Muscle of back (tissue), 3 donors: ENCODE measurements at regions not wholly inside any gene's neighbourhood (a gene's known extent, or its start where the extent isn't known, plus 50 kb on each side); places are given as distances from the start of the nearest gene placed in this dataset.
"Not testable (repeated sequence)": the region's sequence is repeated elsewhere in the genome, so short reads cannot be mapped to it uniquely, and the experiment has no call there.

Experiments
- DNase-seq, 3 donors: peaks; one replicate each; pipeline versions ENCODE4 v3.0.0 to v3.0.0-alpha.2; 2013

DNA sequence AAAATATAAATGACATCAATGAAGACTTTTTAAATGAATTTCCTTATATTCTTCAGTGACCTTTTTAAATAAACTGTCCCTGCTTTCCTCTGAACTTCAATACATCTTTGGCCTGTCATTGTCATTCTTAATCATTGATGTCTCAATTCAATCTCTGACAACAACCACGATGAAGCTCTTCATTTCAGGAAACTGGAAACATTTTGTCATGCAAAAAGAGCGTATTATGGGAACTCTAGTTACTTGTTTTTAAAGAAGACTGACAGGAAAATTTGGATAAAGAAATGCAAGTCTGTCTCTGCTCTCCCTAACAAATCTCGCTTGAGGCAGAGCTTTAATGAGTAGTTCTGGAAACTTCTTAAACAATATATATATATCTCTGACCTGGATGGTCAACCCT, 535.8 kb upstream of the ADGRL2 start:
- DNase-seq, result no peak

GRCh38 chr1:81259625-81260411, 540.9 kb upstream of the ADGRL2 start:
- DNase-seq, result no peak

- no peak for DNase-seq
These were observed 546.2 kb upstream of the ADGRL2 start for GRCh38 chr1:81254560-81254959.

DNA sequence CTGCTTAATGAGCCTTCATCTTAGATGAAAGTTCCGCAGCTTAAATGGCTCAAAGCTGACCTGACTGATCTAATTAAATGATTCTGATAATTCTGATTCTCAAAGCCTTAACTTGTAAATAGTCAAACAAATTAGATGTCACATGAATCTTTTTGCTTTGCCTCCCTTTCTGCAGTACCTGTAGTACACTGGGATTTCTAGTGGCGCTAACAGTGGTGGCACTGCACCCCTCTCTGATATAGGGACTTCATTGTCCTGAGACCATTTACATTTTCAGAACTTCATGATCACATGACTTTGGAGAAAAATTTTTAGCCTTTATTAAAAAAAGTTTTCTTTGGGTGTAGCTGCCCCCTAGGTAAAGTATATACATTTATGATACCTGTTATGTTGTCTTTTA, 546.7 kb upstream of the ADGRL2 start:
- DNase-seq, result no peak

DNA sequence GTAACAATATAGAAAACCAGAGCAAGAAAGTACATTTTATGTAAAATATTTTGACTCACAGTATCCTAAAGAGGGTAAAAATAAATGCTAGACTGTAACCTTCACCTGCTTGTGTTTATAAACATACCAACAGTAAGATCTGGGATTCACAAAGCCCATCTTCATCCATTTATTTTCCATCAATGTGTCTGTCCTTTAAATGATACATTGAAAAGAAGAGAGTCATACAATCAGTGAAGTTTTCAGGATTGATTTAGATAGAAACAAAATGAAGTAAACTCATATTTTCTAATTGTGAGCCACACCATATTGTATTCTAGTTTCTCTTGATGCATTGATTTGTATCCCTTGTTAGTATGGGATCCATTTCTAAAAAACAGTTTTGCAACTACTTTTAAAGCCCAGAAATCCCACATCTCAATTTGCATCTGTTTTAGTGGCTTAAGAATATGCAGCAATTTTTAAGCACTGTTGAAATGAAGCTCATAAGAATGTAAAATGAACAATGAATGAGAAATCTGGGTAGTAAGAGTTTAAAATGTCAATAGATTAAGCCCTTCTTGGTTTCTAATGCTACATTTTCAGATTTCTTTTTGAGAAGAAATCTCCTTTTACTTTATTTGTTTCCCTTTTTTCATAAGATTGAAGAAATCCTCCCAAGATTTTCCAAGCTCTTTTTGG, 548.1 kb upstream of the ADGRL2 start:
- no peak for DNase-seq

DNA sequence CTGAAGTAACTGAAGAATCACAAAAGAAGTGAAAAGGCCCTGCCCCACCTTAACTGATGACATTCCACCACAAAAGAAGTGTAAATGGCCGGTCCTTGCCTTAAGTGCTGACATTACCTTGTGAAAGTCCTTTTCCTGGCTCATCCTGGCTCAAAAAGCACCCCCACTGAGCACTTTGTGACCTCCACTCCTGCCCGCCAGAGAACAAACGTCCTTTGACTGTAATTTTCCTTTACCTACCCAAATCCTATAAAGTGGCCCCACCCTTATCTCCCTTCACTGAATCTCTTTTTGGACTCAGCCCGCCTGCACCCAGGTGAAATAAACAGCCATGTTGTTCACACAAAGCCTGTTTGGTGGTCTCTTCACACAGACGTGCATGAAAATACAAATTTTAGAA, 549.9 kb upstream of the ADGRL2 start:
- not testable (repeated sequence) for DNase-seq

- not testable (repeated sequence) for DNase-seq
These were observed 555.5 kb upstream of the ADGRL2 start for GRCh38 chr1:81245084-81245715.

DNA sequence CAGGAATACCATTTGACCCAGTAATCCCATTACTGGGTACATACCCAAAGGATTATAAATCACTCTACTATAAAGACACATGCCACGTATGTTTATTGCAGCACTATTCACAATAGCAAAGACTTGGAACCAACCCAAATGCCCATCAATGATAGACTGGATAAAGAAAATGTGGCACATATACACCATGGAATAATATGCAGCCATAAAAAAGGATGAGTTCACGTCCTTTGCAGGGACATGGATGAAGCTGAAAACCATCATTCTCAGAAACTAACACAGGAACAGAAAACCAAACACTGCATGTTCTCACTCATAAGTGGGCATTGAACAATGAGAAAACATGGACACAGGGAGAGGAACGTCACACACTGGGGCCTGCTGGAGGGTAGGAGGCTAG, 556.1 kb upstream of the ADGRL2 start:
- not testable (repeated sequence) for DNase-seq

- DNase-seq, result no peak
These were observed 558.6 kb upstream of the ADGRL2 start for GRCh38 chr1:81242103-81242502.

- DNase-seq, result no peak
These were observed 562.6 kb upstream of the ADGRL2 start for GRCh38 chr1:81238129-81238528.

DNA sequence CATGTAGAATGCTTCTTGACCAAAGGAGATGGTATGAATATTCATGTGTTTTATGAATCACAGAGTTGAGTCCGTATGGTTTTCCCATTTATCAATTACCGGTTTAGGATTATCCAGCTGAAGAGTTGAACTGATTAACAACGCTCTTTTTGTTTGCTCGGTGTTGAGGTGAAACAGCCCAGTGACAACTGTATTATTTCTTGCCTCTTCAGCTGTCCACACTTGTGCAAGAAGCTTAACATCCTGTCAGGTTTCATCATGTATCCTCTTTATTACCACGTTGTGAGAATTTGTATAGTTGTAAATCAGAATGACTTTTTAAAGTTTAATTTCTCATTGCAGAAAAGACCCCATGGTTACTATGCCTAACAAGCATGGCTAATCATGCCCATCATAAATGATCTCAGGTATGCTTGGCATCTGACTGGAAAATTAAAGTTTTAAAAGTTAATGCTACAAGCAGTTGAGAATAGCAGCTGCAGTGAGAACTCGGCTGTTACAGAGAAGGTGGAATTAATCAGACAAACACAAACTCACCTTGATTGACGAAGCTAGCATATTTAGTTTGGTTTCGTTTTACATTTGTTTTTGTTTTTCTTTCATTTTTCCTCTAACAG, 563.2 kb upstream of the ADGRL2 start:
- DNase-seq, result peak in 1 of 3 donors; percentile 50

DNA sequence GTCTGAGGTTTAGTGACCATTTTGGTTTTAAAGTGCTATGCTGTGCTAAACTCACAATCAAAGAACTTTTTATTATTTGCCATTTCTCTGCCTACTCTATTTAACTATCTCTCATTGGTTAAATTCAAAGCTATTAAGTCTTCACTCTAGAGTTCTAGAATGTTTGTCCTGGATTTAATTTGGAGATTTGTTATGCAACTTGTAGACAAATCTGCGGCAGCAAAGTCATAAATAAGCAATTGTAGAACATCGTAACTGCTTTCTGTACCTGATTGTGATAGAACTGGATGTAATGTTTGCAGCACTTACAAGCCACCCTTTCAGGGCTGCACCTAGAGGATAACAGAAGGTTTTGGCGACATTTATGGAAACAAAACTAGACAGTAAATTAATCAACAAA, 566.5 kb upstream of the ADGRL2 start:
- DNase-seq, result no peak

- DNase-seq, result no peak
These were observed 567.1 kb upstream of the ADGRL2 start for GRCh38 chr1:81233591-81233990.

- DNase-seq, result peak; percentile 41 to 76 (median 55)
These were observed 568.3 kb upstream of the ADGRL2 start for GRCh38 chr1:81232420-81232819.

DNA sequence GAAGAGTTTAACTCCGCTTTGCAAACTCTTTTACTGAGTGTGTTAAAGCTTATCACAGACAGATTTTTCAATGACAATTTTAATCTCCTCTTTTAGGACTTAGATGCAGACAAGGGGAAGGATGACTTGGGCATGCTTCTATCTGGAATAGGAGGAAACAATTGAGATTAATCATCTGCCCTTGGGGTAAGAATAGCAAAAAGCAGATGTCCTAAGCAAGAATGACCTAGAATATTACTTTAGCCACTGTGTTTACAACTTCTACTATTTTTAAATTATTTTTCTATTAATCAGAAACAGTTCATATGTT, 569.0 kb upstream of the ADGRL2 start:
- no peak for DNase-seq

- no peak for DNase-seq
These were observed 569.6 kb upstream of the ADGRL2 start for GRCh38 chr1:81230983-81231728.

DNA sequence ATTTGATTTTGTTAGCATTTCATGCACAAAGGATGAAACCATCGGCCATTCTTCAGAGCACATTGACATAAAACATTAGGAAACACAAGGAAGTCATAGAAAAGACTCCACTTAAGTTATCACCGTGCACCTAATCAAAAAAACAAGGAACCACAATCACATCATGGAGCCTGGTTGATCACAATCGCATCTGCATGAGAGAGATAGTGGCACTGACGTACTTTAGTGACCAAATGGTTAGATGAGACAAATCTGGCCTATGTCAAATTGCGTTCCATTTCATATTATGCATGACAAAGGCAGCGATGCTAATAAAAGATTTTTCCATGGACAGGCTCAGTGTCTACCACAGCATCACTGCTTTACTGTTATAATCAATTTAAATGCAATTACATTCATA, 571.8 kb upstream of the ADGRL2 start:
- no peak for DNase-seq

- DNase-seq, result no peak
These were observed 574.2 kb upstream of the ADGRL2 start for GRCh38 chr1:81226603-81226928.

DNA sequence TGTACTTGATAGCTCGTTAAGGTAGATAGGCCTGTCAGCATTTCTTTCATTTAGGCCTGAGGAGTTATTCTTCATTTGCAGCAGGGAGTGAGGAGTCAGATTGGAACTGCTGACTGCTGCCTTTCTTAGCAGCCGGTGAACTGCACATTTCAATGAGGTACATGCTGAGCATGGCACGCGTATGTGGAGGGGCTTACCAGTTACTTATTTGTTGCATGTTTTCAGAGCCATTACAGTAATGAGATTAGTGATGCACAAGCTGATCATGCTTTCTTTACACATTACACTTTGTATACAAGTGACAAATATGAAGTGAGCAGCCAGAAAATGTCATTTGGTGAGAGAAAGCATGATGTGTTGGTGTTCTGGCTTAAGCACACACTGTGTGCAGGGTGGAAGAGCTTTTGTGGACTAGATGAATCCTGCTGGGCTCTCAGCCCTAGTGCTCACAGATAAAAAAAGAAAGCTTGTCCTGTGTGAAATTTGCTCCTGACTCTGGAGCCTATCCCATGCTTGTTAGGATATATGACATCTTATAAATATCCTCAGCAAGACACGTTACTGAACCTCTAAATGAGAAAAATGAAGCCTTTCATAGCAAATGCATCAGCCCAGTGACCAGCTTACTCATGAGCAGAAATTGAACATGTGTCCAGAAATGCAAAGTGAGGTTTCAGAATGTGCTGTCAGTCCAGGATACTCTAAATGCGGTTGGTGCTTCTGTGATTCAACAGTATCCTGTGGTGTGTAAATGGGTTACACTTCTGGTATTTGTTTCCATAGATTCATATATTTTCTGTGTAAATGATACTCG, 574.7 kb upstream of the ADGRL2 start:
- no peak for DNase-seq

DNA sequence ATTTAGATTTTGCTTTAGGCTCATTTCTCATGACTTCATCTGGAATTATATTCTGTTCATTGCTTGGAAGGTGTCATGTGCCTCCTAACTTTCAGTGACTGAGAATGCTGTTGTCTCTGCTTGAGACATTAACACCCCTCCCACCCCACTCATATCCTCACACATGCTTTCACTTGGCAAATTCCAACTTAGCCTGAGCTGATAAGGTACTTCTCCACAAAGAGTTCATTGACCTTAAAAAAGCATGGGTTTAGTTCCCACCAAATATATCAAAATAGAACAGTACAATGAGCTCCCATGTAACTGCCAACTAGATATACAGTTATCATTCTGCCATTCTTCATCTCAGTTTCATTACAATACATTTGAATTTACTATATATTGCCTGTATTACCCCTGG, 576.5 kb upstream of the ADGRL2 start:
- no peak for DNase-seq

DNA sequence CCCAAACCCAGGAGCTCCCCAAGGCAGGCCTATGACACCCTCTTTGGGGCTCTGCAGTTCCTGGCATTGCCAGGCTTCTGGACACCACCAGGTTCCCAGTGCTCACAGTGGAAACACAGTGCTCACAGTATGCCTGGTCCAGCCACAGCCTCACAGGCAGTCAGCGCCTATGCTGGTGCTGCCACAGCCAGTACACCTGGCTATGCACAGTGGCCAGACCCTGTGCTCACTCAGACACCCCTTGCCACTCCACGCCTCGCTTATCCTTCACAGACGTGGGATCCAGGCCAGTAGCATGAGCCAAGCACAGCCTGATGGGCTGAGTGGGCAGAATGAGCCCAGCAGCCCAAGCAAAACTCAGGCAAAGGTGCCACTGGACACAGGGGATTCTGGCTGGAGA, 579.2 kb upstream of the ADGRL2 start:
- no peak for DNase-seq
